Astrocyte (in vitro differentiated cells and primary cell): ENCODE measurements at regions not wholly inside any gene's neighbourhood (a gene's known extent, or its start where the extent isn't known, plus 50 kb on each side); places are given as distances from the start of the nearest gene placed in this dataset.

ENCODE experiments used
- DNase-seq: peaks from one replicate; pipeline ENCODE4 v3.0.0-alpha.2; 2010; ENCODE audit warnings: low read depth
- FAIRE-seq: peaks from 2 replicates; lab custom pipeline; 2011; peaks lifted over from hg19 to GRCh38; lab: Jason Lieb, UNC
- H2AFZ ChIP-seq: 2 replicates; pipeline ENCODE4 v1.6.0; 2012; ENCODE audit warnings: low read depth, low read length, inconsistent platforms
- H3K27ac ChIP-seq: 2 replicates; pipeline ENCODE4 v1.5.1; 2011; ENCODE audit warnings: low read depth, low read length, inconsistent platforms
- H3K27me3 ChIP-seq: 2 replicates; pipeline ENCODE4 v1.6.0; 2011; ENCODE audit warnings: low read length, inconsistent platforms; ENCODE audit not compliant: insufficient read depth
- H3K36me3 ChIP-seq: 2 replicates; pipeline ENCODE4 v1.5.1; 2011; ENCODE audit warnings: low read length, inconsistent platforms; ENCODE audit not compliant: insufficient read depth
- H3K4me1 ChIP-seq: 2 replicates; pipeline ENCODE4 v1.5.1; 2011; ENCODE audit warnings: low read length, inconsistent platforms; ENCODE audit not compliant: insufficient read depth
- H3K4me2 ChIP-seq: 2 replicates; pipeline ENCODE4 v1.6.0; 2012; ENCODE audit warnings: low read length, inconsistent platforms
- H3K4me3 ChIP-seq: 2 replicates; pipeline ENCODE4 v1.5.1; 2011; ENCODE audit warnings: low read depth, mild to moderate bottlenecking, low read length, inconsistent platforms; ENCODE audit not compliant: insufficient read depth
- H3K79me2 ChIP-seq: 2 replicates; pipeline ENCODE4 v1.6.0; 2012; ENCODE audit warnings: mild to moderate bottlenecking, low read length, inconsistent platforms; ENCODE audit not compliant: insufficient read depth
- H3K9ac ChIP-seq: 2 replicates; pipeline ENCODE4 v1.6.0; 2012; ENCODE audit warnings: mild to moderate bottlenecking, low read length, inconsistent platforms
- H3K9me3 ChIP-seq: 2 replicates; pipeline ENCODE4 v1.5.1; 2012; ENCODE audit warnings: low read depth, mild to moderate bottlenecking, low read length, inconsistent platforms; ENCODE audit not compliant: insufficient read depth
- H4K20me1 ChIP-seq: 2 replicates; pipeline ENCODE4 v1.6.0; 2012; ENCODE audit warnings: low read length, inconsistent platforms; ENCODE audit not compliant: insufficient read depth
- H3K27ac Mint-ChIP-seq: one replicate; pipeline ENCODE4 v1.8.0; 2021; ENCODE audit warnings: mild to moderate bottlenecking, mixed read lengths; ENCODE audit not compliant: unreplicated experiment
- H3K27me3 Mint-ChIP-seq: one replicate; pipeline ENCODE4 v1.8.0; 2021; ENCODE audit warnings: low read depth, mixed read lengths; ENCODE audit not compliant: unreplicated experiment
- H3K36me3 Mint-ChIP-seq: one replicate; pipeline ENCODE4 v1.8.0; 2021; ENCODE audit warnings: low read depth, mixed read lengths; ENCODE audit not compliant: unreplicated experiment
- H3K4me1 Mint-ChIP-seq: one replicate; pipeline ENCODE4 v1.8.0; 2021; ENCODE audit warnings: low read depth, mixed read lengths; ENCODE audit not compliant: unreplicated experiment
- H3K4me3 Mint-ChIP-seq: one replicate; pipeline ENCODE4 v1.8.0; 2021; ENCODE audit warnings: mild to moderate bottlenecking, moderate library complexity, mixed read lengths; ENCODE audit not compliant: unreplicated experiment
- H3K9me3 Mint-ChIP-seq: one replicate; pipeline ENCODE4 v1.8.0; 2021; ENCODE audit warnings: mild to moderate bottlenecking, mixed read lengths; ENCODE audit not compliant: unreplicated experiment
- CTCF ChIP-seq: IDR thresholded peaks from 2 replicates; pipeline ENCODE4 v1.5.1; 2011; ENCODE audit warnings: low read depth, mild to moderate bottlenecking, inconsistent platforms, low read length, moderate library complexity; ENCODE audit not compliant: insufficient read depth
- EZH2 ChIP-seq: IDR thresholded peaks from 2 replicates; pipeline ENCODE4 v1.6.1; 2012; ENCODE audit warnings: mild to moderate bottlenecking, low read length, inconsistent platforms; ENCODE audit not compliant: insufficient read depth

- Histone ChIP-seq H3K4me1 (peaks cover 14% of the 10 kb centered on the region), H3K27me3 (no peaks in the 10 kb centered on the region), H3K9me3 (no peaks in the 10 kb centered on the region), H3K27ac (no peak overlapping the region), H2AFZ (no peak overlapping the region), H3K4me3 (no peak overlapping the region), H3K79me2 (no peaks in the 10 kb centered on the region), H3K4me2 (no peak overlapping the region), H3K9ac (no peak overlapping the region), H4K20me1 (no peaks in the 10 kb centered on the region), H3K36me3 (no peaks in the 10 kb centered on the region)
- Mint-ChIP-seq H3K9me3 (peaks cover 1% of the 10 kb centered on the region), H3K4me3 (no peak overlapping the region), H3K27ac (no peak overlapping the region), H3K27me3 (no peaks in the 10 kb centered on the region), H3K4me1 (peaks cover 39% of the 10 kb centered on the region), H3K36me3 (no peaks in the 10 kb centered on the region)
- TF ChIP-seq CTCF (no peak), EZH2 (no peak)
- FAIRE-seq (no peak), DNase-seq (no peak)
These were observed 348.8 kb downstream of the SPRY2 start for GRCh38 chr13:79992111-79992510.

- H2AFZ ChIP-seq: no peak overlapping the region
- H3K9ac ChIP-seq: no peak overlapping the region
- Mint-ChIP-seq H3K9me3 (peaks cover 1% of the 10 kb centered on the region), H3K36me3 (no peaks in the 10 kb centered on the region), H3K4me3 (no peak overlapping the region), H3K27me3 (no peaks in the 10 kb centered on the region), H3K4me1 (peaks cover 37% of the 10 kb centered on the region), H3K27ac (peak overlapping the region; percentile 85)
- FAIRE-seq (no peak), DNase-seq (peak; percentile 31)
- H3K27me3 ChIP-seq: no peaks in the 10 kb centered on the region
- H3K4me1 ChIP-seq: peaks cover 12% of the 10 kb centered on the region
- H3K4me3 ChIP-seq: no peak overlapping the region
- H3K79me2 ChIP-seq: no peaks in the 10 kb centered on the region
- no peak for TF ChIP-seq EZH2
- no peak for TF ChIP-seq CTCF
- H4K20me1 ChIP-seq: no peaks in the 10 kb centered on the region
- H3K4me2 ChIP-seq: no peak overlapping the region
- H3K27ac ChIP-seq: no peak overlapping the region
- H3K36me3 ChIP-seq: no peaks in the 10 kb centered on the region
- H3K9me3 ChIP-seq: no peaks in the 10 kb centered on the region
These were observed 350.9 kb downstream of the SPRY2 start for GRCh38 chr13:79990048-79990447.

GRCh38 chr13:79989217-79989661, 351.7 kb downstream of the SPRY2 start:
- TF ChIP-seq CTCF: no peak
- TF ChIP-seq EZH2: no peak
- H3K27ac ChIP-seq: no peak overlapping the region
- H3K4me1 ChIP-seq: peaks cover 9% of the 10 kb centered on the region
- no peaks in the 10 kb centered on the region for H4K20me1 ChIP-seq
- DNase-seq (peak; percentile 20), FAIRE-seq (peak; percentile 26)
- H3K4me2 ChIP-seq: no peak overlapping the region
- Mint-ChIP-seq H3K27me3 (no peaks in the 10 kb centered on the region), H3K9me3 (peaks cover 1% of the 10 kb centered on the region), H3K27ac (peak overlapping the region; percentile 71), H3K4me3 (no peak overlapping the region), H3K4me1 (peaks cover 33% of the 10 kb centered on the region), H3K36me3 (no peaks in the 10 kb centered on the region)
- H3K9me3 ChIP-seq: no peaks in the 10 kb centered on the region
- H3K79me2 ChIP-seq: no peaks in the 10 kb centered on the region
- H3K9ac ChIP-seq: no peak overlapping the region
- H3K36me3 ChIP-seq: no peaks in the 10 kb centered on the region
- no peak overlapping the region for H2AFZ ChIP-seq
- H3K4me3 ChIP-seq: no peak overlapping the region
- no peaks in the 10 kb centered on the region for H3K27me3 ChIP-seq
